NB4 (cell line): ENCODE measurements at regions not wholly inside any gene's neighbourhood (a gene's known extent, or its start where the extent isn't known, plus 50 kb on each side); places are given as distances from the start of the nearest gene placed in this dataset.

Experiments
- POLR2A ChIP-seq: IDR thresholded peaks from 2 replicates; pipeline ENCODE4 v1.6.1; 2011; ENCODE audit warnings: mild to moderate bottlenecking; ENCODE audit not compliant: insufficient read length; ENCODE audit errors: extremely low read depth
- TF ChIP-seq, protein P1 (sequence below): IDR thresholded peaks from one replicate; pipeline ENCODE4 v1.5.1; 2012; ENCODE audit warnings: low read depth, low read length

DNA sequence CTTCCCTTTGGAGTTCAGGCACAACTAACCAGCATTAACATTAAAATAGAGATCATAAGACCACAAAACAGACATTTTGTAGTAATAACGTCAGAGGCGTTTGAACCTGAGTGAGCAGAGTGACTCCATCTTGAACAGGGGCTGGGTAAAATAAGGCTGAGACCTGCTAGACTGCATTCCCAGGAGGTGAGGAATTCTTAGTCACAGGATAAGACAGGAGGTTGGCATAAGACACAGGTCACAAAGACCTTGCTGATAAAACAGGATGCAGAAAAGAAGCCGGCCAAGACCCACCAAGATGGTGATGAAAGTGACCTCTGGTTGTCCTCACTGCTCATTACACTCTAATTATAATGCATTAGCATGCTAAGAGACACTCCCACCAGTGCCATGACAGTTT is 493.2 kb upstream of the AUTS2 start:
- TF ChIP-seq POLR2A: no peak
- TF ChIP-seq, protein P1, sequence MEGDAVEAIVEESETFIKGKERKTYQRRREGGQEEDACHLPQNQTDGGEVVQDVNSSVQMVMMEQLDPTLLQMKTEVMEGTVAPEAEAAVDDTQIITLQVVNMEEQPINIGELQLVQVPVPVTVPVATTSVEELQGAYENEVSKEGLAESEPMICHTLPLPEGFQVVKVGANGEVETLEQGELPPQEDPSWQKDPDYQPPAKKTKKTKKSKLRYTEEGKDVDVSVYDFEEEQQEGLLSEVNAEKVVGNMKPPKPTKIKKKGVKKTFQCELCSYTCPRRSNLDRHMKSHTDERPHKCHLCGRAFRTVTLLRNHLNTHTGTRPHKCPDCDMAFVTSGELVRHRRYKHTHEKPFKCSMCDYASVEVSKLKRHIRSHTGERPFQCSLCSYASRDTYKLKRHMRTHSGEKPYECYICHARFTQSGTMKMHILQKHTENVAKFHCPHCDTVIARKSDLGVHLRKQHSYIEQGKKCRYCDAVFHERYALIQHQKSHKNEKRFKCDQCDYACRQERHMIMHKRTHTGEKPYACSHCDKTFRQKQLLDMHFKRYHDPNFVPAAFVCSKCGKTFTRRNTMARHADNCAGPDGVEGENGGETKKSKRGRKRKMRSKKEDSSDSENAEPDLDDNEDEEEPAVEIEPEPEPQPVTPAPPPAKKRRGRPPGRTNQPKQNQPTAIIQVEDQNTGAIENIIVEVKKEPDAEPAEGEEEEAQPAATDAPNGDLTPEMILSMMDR: no peak
